Fibroblast of pulmonary artery (primary cell): ENCODE measurements at regions not wholly inside any gene's neighbourhood (a gene's known extent, or its start where the extent isn't known, plus 50 kb on each side); places are given as distances from the start of the nearest gene placed in this dataset.

Experiments
- DNase-seq: peaks from one replicate; pipeline ENCODE4 v3.0.0-alpha.2; 2010; ENCODE audit warnings: low read depth
- H3K4me3 ChIP-seq: replicated peaks from 2 replicates; pipeline ENCODE4 v1.5.1; 2011; ENCODE audit warnings: low read depth, mild to moderate bottlenecking, control low read depth, low read length, moderate library complexity
- TF ChIP-seq, protein P1 (sequence below): IDR thresholded peaks from 2 replicates; pipeline ENCODE4 v1.5.1; 2011; ENCODE audit warnings: mild to moderate bottlenecking, control low read depth, low read length, inconsistent platforms; ENCODE audit errors: missing control alignments

DNA sequence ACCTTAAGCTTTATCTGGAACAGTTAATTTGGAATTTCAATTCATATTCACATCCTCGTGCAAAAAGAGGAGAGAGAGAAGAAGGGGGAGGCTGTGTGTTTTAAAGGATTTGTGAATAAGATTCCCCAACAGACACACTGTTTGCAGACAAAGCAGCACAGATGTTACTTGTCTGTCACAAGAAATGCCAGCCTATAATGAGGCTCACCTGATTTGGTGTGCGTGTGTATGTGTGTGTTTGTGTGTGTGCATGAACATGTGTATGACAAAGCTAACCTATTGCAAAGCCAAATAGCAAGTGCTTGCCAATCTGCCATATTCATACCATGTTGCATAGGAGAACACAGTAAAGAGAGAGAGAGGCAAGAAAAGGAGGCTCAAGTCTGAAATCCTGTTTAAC lies 361.6 kb upstream of the NOVA1 start:
- TF ChIP-seq, protein P1, sequence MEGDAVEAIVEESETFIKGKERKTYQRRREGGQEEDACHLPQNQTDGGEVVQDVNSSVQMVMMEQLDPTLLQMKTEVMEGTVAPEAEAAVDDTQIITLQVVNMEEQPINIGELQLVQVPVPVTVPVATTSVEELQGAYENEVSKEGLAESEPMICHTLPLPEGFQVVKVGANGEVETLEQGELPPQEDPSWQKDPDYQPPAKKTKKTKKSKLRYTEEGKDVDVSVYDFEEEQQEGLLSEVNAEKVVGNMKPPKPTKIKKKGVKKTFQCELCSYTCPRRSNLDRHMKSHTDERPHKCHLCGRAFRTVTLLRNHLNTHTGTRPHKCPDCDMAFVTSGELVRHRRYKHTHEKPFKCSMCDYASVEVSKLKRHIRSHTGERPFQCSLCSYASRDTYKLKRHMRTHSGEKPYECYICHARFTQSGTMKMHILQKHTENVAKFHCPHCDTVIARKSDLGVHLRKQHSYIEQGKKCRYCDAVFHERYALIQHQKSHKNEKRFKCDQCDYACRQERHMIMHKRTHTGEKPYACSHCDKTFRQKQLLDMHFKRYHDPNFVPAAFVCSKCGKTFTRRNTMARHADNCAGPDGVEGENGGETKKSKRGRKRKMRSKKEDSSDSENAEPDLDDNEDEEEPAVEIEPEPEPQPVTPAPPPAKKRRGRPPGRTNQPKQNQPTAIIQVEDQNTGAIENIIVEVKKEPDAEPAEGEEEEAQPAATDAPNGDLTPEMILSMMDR: no peak
- H3K4me3 ChIP-seq: no peak overlapping the region
- DNase-seq: no peak

DNA sequence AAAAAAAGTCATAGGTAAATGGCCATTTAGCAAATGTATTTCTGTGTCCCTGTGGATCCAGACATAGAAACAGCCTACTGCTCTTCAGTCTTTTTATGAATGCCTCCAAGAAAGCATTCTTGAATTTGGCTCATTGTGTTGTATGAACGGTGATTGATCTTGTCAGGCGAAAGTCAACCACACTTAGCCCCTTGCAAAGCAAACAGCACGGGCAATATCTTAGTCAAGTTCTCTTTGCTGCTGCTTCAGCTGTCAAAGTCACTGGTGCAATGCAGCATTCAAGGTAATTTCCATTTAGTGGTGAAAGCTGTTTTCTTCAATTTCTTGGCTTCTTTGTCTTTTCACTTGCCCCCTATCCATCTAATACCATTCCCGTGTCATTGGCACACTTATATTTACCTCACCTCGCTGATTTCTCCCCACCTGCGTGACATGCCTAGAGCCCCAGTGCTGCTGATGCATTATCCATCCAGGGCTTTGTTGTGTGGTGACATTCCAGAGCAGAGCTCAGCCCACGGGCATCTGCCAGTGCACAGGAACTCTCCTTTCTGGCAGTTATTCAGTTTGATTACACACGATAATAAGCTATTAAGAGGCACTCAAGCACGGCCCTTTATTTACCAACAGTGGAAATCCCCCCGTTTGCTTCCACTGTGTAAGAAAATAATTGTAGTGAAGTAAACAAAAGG lies 362.3 kb upstream of the NOVA1 start:
- TF ChIP-seq, protein P1: no peak
- no peak overlapping the region for H3K4me3 ChIP-seq
- no peak for DNase-seq

DNA sequence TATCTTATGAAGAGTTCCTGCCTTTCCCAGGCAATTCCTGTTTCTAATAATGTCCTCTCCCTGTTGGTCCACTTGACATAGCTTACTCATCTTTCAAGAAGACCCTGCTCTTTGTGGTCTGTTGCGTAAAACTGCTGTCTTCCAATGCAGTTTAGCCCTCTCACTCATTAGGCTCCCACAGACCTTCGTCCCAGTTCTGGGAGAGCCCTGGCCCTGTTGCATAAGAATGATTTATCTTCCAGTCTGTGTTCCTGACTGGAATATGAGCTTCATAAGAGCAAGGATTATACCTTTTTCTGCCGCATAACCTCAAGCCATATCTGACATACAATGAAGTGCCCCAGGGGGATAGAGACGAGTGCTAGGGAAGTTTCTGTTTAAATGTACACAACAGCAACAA lies 365.9 kb upstream of the NOVA1 start:
- TF ChIP-seq, protein P1: no peak
- H3K4me3 ChIP-seq: no peak overlapping the region
- peak; percentile 34 for DNase-seq

DNA sequence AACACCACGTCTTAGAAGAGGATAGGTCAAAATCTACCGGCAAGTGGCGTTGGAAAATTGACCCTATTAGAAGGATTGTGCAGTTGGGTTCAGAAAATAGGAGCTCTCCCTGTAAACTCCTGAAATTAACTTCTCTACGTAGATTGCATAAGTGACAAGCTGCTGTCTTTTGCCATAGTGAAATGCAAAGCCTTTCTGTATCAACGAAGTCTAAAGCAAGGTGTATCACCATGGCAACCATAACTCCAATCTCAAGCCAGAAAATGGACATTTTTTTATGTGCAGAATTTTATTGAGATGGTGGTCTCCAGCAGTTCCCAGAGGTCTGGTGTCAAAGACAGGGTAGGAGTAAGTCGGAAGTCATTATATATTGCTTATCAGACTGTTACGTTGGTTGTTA lies 367.7 kb upstream of the NOVA1 start:
- H3K4me3 ChIP-seq: no peak overlapping the region

DNA sequence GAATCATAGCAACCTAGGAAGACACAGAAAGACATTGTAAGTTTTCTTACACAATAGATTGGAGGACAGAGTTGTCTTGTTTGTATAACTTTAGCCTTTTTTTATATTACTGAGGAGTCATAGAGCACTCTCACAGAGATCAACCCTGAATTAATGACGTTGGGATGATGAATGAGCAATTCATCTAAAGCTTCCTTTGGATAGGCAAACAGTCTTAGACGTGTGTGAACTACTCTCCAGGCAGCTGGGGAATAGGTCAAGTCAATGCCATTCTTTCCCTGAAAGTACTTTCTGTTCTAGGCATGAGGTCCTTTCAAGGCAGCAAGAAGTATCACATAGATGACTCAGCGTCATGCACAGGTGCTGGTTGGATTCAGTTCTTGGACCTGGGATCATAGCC lies 369.1 kb upstream of the NOVA1 start:
- H3K4me3 ChIP-seq: no peak overlapping the region
- TF ChIP-seq, protein P1: no peak
- DNase-seq: peak; percentile 51

More for the DNA sequence above, 367.7 kb upstream of the NOVA1 start:
- TF ChIP-seq, protein P1: no peak
- no peak for DNase-seq

DNA sequence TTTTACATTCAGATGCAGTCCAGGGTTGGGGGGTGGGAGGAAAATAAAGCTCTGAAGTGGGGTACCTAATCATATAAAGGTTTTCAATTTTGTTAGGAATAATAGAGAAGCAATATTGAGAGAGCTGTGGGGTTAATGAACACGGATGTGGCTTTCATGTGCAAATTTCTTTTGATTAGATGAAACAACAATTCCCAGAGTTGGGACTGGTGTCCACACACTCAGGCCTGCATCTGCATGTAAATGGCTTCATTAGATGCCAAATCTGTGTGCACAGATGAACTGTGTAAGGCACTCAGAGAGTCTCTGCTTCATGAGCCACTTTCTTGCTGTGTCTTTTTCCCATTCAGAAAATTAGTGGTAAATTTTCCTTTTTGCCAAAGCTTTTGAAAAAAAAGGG lies 377.1 kb upstream of the NOVA1 start:
- TF ChIP-seq, protein P1: no peak
- H3K4me3 ChIP-seq: no peak overlapping the region

DNA sequence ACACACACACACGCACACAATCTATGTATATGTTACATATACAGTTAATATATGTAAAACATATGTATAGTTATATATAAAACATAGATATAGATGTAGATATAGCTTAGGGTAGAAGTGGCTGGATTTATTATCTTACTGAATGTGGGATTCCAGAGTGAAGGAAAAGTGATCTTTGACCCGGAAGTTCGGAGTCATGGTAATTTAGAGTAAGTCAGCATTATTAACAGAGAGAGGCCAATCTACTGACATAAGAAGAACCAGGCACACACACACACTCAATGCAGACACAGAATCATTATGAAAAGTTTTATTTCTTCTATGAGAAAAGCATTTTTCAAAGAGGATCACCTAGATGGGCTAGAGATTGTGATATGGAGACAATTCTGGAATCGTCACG lies 384.2 kb upstream of the NOVA1 start:
- TF ChIP-seq, protein P1: no peak
- DNase-seq: no peak
- H3K4me3 ChIP-seq: no peak overlapping the region

More for the DNA sequence above, 377.1 kb upstream of the NOVA1 start:
- no peak for DNase-seq
